OCI-LY7 (cell line): ENCODE measurements at regions not wholly inside any gene's neighbourhood (a gene's known extent, or its start where the extent isn't known, plus 50 kb on each side); places are given as distances from the start of the nearest gene placed in this dataset.

Source experiments
- EZH2phosphoT487 ChIP-seq: fragments of 200-600 bp; sonication (generic); IDR thresholded peaks from 2 replicates; pipeline ENCODE4 v1.6.1; 2018; ENCODE audit warnings: low read depth, borderline replicate concordance, mild to moderate bottlenecking, mixed run types, antibody characterized with exemption, low read length, moderate library complexity, mixed read lengths
- TF ChIP-seq, protein P1 (sequence below): fragments of 200-600 bp; sonication (generic); conservative IDR thresholded peaks from 2 replicates; pipeline ENCODE4 v1.5.1; 2014; ENCODE audit warnings: mild to moderate bottlenecking, antibody characterized with exemption, low read length, moderate library complexity, mixed read lengths

DNA sequence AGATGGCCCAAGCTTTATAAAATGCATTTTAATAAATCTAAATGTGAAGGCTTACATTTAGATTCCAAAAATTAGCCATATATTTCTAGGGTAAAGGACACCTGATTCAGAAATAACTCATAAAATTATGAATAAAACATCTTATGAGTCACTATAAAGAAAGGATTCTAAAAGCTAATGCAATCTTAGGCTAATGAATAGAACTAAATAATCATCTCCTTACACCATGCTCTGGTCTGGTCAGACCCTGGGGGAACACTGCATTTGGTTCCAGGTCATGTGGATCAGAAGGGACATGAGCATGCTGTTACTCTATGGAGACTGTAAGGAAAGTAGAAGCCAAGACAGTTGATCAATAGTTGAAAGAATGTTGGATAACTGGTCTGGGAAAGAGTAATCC, 370.4 kb downstream of the NDFIP2 start:
- TF ChIP-seq, protein P1, sequence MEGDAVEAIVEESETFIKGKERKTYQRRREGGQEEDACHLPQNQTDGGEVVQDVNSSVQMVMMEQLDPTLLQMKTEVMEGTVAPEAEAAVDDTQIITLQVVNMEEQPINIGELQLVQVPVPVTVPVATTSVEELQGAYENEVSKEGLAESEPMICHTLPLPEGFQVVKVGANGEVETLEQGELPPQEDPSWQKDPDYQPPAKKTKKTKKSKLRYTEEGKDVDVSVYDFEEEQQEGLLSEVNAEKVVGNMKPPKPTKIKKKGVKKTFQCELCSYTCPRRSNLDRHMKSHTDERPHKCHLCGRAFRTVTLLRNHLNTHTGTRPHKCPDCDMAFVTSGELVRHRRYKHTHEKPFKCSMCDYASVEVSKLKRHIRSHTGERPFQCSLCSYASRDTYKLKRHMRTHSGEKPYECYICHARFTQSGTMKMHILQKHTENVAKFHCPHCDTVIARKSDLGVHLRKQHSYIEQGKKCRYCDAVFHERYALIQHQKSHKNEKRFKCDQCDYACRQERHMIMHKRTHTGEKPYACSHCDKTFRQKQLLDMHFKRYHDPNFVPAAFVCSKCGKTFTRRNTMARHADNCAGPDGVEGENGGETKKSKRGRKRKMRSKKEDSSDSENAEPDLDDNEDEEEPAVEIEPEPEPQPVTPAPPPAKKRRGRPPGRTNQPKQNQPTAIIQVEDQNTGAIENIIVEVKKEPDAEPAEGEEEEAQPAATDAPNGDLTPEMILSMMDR: no peak
- TF ChIP-seq EZH2phosphoT487: no peak
